A673 (cell line): ENCODE measurements at regions not wholly inside any gene's neighbourhood (a gene's known extent, or its start where the extent isn't known, plus 50 kb on each side); places are given as distances from the start of the nearest gene placed in this dataset.

Experiments used
- CTCF ChIP-seq: fragments of 300-800, 200-600 bp; sonication (generic); conservative IDR thresholded peaks from 2 replicates; pipeline ENCODE4 v1.5.1; 2017; ENCODE audit warnings: low read depth, mild to moderate bottlenecking, antibody characterized with exemption, low read length, moderate library complexity, mixed read lengths
- EZH2 ChIP-seq: fragments of 200-600 bp; sonication (generic); IDR thresholded peaks from 2 replicates; pipeline ENCODE4 v1.6.1; 2017; ENCODE audit warnings: borderline replicate concordance, low read depth, mild to moderate bottlenecking, mixed read lengths, antibody characterized with exemption, low read length; ENCODE audit not compliant: poor library complexity, severe bottlenecking

- TF ChIP-seq CTCF: no peak
- TF ChIP-seq EZH2: no peak
Observed at GRCh38 chr1:185432948-185433347, 115.9 kb upstream of the IVNS1ABP start.
